ENCODE measurements at regions not wholly inside any gene's neighbourhood (a gene's known extent, or its start where the extent isn't known, plus 50 kb on each side); places are given as distances from the start of the nearest gene placed in this dataset.
A peak's percentile ranks its signal among the peaks of the same experiment; 100 is the strongest.

DNA sequence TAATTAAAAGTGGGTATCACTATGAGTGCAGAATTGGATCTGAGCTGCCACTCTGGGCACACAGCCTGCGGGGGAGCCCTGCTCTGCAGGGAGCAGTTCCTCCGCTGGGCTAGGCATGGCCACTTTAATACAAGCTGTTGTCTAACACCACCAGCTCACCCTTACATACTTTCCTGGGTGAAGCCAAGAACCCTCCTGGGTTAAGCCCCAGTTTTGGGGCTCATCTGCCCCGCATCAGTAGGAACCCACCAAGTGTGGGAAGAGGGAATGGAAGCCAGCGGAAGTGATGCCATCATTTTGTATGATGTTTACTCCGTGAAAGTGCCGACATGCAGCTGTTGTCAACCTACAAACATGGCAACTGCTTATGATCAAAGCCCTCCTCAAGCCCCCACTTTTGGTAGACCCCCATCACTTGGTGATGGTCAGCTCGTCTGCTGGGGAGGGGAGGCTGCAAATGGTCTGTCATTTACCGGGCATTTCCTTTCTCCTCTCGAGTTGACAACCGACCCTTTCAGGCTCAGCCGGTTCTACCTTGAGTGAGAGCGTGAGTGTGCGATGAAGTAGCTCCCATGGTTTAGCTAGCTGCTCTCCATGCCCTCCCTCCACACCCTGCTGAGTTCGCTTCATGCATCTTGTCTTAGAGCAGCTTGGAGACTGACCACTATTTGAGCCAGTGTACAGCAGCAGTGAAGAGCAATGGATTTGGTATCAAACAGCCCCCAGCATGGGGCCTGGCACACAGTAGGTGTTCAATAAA is 95.3 kb upstream of the IER5L start:
- TF ChIP-seq CTCF (conservative IDR thresholded peaks at IDR 0.05 in 1 of 2, IDR thresholded peaks at IDR 0.05 in 1 of 2; ENCODE audit: low read depth in 1 of 2, low read length in 2 of 2) (no peak), EZH2 (IDR thresholded peaks at IDR 0.05; ENCODE audit: low read length, missing control alignments) (peak; percentile 33)

All from fibroblast of lung (primary cell).